KOPT-K1 (cell line): ENCODE measurements at regions not wholly inside any gene's neighbourhood (a gene's known extent, or its start where the extent isn't known, plus 50 kb on each side); places are given as distances from the start of the nearest gene placed in this dataset.

Experiments
- H3K27ac ChIP-seq: fragments of 200-600 bp; sonication (generic); 2 replicates; pipeline ENCODE4 v1.5.1; 2016; ENCODE audit warnings: antibody characterized with exemption, mild to moderate bottlenecking, low read depth, low read length; ENCODE audit not compliant: poor library complexity, severe bottlenecking
- H3K36me3 ChIP-seq: fragments of 200-600 bp; sonication (generic); 2 replicates; pipeline ENCODE4 v1.5.1; 2017; ENCODE audit warnings: antibody characterized with exemption, mild to moderate bottlenecking, low read length, moderate library complexity; ENCODE audit not compliant: insufficient read depth
- H3K9me3 ChIP-seq: fragments of 200-600 bp; sonication (generic); 2 replicates; pipeline ENCODE4 v1.5.1; 2017; ENCODE audit warnings: antibody characterized with exemption, low read length, mild to moderate bottlenecking; ENCODE audit not compliant: insufficient read depth, poor library complexity, severe bottlenecking

DNA sequence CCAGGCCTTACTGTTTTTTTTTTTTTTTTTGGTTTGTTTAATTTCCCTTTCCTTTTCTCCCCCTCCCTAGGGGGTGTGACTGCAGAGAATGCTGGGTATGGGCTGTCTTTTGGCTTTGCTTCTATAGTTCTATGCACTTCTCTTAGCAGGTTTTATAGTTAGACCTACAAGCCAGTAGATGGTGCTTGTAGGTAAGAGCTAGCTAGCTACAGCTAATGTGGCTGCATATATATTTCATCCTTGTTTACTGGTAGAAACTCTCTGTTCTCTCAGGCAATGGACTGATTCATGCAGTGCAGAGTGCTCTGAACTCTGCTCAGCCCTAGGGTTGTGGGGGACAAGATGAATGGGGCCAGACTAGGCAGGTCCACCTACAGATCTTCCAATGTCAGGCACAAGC lies 246.4 kb downstream of the SH2D1A start:
- H3K36me3 ChIP-seq = no peaks in the 10 kb centered on the region
- H3K27ac ChIP-seq = no peak overlapping the region
- H3K9me3 ChIP-seq = no peaks in the 10 kb centered on the region

- Histone ChIP-seq H3K36me3 (no peaks in the 10 kb centered on the region), H3K9me3 (no peaks in the 10 kb centered on the region), H3K27ac (no peak overlapping the region)
Observed at GRCh38 chrX:124594017-124594651, 247.8 kb downstream of the SH2D1A start.

DNA sequence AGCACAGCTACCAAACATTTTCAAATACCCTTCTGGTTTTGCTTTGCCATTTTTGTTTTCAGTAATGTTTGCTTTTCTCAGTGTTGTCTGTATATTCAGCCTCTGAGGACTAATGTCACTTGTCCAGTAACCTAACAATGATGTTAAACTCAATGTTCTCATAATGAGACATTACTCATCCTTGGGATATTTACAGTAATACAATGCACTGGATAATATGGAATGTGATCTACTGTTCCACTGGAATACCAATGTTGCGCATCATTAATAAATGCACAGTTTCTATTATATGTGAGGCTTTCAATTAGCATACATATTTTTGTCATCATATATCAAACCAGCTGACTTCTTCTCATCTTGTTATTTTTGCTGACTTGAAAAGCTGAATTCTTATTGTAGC lies 259.1 kb downstream of the SH2D1A start:
- Histone ChIP-seq H3K36me3 (no peaks in the 10 kb centered on the region), H3K27ac (no peak overlapping the region), H3K9me3 (no peaks in the 10 kb centered on the region)

- Histone ChIP-seq H3K9me3 (no peaks in the 10 kb centered on the region), H3K36me3 (no peaks in the 10 kb centered on the region), H3K27ac (no peak overlapping the region)
Observed at GRCh38 chrX:124606724-124607123, 260.4 kb downstream of the SH2D1A start.

DNA sequence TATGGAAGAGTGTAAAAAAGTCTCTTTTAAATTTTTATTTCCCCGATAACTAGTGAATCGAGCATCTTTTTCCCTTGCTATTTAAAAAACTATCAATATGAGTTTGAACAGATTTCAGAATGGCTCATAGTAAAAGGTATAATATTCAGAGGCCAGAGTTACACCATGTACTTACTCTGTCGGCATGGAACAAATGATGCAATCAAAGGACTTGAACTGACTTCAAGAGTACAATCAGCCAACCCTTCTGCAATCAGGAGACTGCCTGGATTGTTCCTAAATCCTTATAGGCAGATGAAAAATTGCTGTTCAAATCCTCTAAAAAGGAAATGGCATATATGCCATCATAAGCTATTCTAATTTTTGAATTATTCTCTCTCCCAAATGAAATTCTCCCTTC lies 273.3 kb downstream of the SH2D1A start:
- Histone ChIP-seq H3K9me3 (no peaks in the 10 kb centered on the region), H3K36me3 (no peaks in the 10 kb centered on the region), H3K27ac (no peak overlapping the region)

GRCh38 chrX:124634363-124634762 lies 288.0 kb downstream of the SH2D1A start:
- no peaks in the 10 kb centered on the region for H3K9me3 ChIP-seq
- H3K27ac ChIP-seq = no peak overlapping the region
- H3K36me3 ChIP-seq = no peaks in the 10 kb centered on the region

DNA sequence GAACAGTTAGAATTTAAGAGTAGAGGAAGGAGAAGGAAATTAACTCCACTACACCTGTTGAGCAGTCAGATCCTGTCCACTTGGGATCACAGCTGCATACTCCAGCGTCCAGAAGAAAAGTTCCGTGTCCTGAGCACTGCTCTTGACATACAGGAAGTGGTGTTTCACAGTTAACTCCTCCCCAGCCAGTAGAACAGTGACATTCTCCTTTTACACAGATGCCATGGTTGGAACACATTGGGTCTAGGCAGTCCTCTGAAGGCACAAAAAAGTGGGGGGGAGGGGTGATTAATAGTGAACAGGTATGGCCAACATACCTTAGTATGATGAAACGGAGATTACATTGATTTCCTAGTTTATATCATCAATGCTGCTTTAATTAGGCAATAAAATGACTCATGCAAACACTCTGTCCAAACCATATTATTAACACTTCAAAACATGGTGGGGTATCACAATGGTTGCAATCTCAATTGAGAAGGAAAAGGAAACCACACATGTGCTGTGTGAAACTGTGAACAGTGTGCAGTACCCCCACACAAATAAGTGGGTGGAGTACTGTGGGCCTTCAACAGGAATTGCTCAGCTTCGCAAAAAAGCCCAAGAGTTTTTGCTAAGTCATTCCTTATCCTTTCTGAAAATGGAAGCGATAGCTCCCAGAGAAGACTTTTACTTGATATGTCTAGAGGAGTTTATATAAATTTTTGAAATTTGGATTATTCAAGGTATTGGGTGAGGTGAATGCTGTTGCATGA lies 295.6 kb downstream of the SH2D1A start:
- Histone ChIP-seq H3K9me3 (no peaks in the 10 kb centered on the region), H3K36me3 (no peaks in the 10 kb centered on the region), H3K27ac (no peak overlapping the region)

DNA sequence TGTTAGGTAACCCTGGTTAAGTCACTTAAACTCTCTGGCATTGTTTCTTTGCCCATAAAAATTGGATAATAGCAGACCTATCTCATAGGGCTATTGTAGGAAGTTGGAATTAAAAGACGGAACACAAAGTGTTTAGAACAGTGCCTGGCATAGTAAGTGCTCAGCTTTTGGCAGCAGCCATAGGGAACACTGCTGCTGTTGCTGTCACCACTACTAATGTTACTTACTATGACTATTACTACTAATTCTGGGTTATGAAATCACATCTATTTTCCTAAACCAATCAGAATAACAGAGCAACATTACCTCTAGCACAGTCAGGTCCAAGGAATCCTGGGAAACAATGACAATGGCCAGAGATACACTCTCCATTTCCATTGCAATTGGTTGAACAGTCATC lies 300.0 kb downstream of the SH2D1A start:
- Histone ChIP-seq H3K27ac (no peak overlapping the region), H3K9me3 (no peaks in the 10 kb centered on the region), H3K36me3 (no peaks in the 10 kb centered on the region)

GRCh38 chrX:124651031-124651430 lies 304.7 kb downstream of the SH2D1A start:
- H3K27ac ChIP-seq = no peak overlapping the region
- no peaks in the 10 kb centered on the region for H3K9me3 ChIP-seq
- no peaks in the 10 kb centered on the region for H3K36me3 ChIP-seq

DNA sequence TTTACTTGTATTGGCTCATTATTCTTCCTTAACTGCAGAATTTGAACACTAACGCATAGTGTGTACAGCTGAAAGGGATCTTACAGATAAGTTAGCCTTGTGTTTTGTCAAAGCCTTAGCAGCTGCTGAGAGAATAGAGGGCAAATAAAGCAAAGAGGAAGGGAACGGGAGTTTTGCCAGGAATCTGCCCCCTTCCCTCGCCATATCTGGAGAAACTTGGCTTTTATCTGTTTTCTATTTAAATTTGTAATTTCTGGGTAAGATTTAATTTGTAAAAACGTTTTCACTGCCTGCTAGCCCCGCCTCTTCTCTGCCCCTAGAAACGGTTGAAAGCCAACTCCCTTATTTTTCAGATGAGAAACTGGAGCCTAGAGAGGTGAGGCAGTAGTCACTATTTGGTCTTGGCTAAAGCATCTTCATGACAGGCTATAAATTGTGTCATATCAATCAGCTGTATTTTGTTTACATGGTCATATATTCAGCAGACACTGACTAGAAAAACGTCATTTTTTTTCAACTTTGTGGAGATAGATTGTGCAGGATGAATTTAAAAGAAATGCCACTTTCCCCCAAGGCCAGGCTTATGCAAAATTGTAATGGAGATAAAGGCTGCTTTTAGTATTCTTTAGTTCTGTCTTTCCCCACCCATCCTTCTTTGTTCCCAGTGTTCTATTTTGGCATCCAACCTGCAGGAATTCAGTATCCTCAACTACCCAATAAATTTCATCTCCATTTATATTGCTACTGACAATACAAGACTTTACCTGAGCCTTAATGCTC lies 319.4 kb downstream of the SH2D1A start:
- H3K27ac ChIP-seq = no peak overlapping the region

GRCh38 chrX:124679199-124679598 lies 332.8 kb downstream of the SH2D1A start:
- Histone ChIP-seq H3K9me3 (no peaks in the 10 kb centered on the region), H3K36me3 (no peaks in the 10 kb centered on the region), H3K27ac (no peak overlapping the region)

More for the DNA sequence above, 319.4 kb downstream of the SH2D1A start:
- no peaks in the 10 kb centered on the region for H3K36me3 ChIP-seq
- H3K9me3 ChIP-seq = no peaks in the 10 kb centered on the region

GRCh38 chrX:124680287-124680686 lies 333.9 kb downstream of the SH2D1A start:
- Histone ChIP-seq H3K9me3 (no peaks in the 10 kb centered on the region), H3K36me3 (no peaks in the 10 kb centered on the region), H3K27ac (no peak overlapping the region)

DNA sequence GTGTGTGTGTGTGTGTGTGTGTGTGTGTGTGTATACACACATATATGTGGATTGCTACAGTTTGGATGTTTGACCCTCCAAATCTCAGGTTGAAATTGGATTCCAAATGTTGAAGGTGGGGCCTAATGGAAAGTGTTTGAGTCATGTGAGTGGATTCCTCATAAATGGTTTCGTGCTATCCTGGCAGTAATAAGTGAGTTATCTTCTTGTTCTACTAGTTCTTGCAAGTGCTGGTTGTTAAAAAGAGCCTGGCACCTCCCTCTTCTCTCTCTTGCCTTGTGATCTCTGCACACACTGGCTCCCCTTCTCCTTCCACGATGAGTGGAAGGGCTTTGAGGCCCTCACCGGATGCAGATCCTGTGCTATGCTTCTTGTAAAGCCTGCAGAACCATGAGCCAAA lies 344.1 kb downstream of the SH2D1A start:
- Histone ChIP-seq H3K27ac (no peak overlapping the region), H3K36me3 (no peaks in the 10 kb centered on the region), H3K9me3 (no peaks in the 10 kb centered on the region)

DNA sequence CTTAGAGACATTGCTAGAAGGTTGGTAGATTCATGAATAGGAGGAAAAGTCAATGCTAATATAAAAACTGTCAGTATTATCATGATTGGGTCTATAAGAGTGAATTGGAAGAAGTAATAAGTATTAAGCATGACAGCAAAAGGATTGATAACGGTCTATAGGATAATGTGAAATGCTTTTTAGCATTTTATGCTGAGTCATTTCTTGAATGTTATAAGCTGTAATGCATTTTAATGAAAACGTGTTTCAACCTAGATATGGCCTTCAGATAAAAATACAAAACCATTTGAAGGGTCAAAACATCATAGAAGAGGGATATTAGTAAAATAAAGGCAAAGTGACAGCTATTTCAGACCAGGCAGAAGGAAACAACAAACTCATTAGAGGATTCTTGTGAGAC lies 353.5 kb downstream of the SH2D1A start:
- Histone ChIP-seq H3K36me3 (no peaks in the 10 kb centered on the region), H3K9me3 (no peaks in the 10 kb centered on the region), H3K27ac (no peak overlapping the region)

- H3K9me3 ChIP-seq = no peaks in the 10 kb centered on the region
- H3K27ac ChIP-seq = no peak overlapping the region
- no peaks in the 10 kb centered on the region for H3K36me3 ChIP-seq
Observed at GRCh38 chrX:124717537-124717936, 371.2 kb downstream of the SH2D1A start.
